ENCODE measurements at regions not wholly inside any gene's neighbourhood (a gene's known extent, or its start where the extent isn't known, plus 50 kb on each side); places are given as distances from the start of the nearest gene placed in this dataset.

GRCh38 chr10:55232553-55232952, 431.5 kb upstream of the PCDH15 start:
- Histone ChIP-seq H3K36me3 (no peaks in the 10 kb centered on the region), H3K4me3 (no peak overlapping the region), H3K9me3 (ENCODE audit: low read depth) (no peaks in the 10 kb centered on the region), H3K27me3 (no peaks in the 10 kb centered on the region), H3K4me1 (ENCODE audit: low read depth) (no peaks in the 10 kb centered on the region), H3K27ac (no peak overlapping the region)
- DNase-seq (ENCODE audit: low read depth in 1 of 2, low spot score in 1 of 2) = no peak
- TF ChIP-seq, protein P1, sequence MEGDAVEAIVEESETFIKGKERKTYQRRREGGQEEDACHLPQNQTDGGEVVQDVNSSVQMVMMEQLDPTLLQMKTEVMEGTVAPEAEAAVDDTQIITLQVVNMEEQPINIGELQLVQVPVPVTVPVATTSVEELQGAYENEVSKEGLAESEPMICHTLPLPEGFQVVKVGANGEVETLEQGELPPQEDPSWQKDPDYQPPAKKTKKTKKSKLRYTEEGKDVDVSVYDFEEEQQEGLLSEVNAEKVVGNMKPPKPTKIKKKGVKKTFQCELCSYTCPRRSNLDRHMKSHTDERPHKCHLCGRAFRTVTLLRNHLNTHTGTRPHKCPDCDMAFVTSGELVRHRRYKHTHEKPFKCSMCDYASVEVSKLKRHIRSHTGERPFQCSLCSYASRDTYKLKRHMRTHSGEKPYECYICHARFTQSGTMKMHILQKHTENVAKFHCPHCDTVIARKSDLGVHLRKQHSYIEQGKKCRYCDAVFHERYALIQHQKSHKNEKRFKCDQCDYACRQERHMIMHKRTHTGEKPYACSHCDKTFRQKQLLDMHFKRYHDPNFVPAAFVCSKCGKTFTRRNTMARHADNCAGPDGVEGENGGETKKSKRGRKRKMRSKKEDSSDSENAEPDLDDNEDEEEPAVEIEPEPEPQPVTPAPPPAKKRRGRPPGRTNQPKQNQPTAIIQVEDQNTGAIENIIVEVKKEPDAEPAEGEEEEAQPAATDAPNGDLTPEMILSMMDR (IDR thresholded peaks at IDR 0.05; ENCODE audit: low read depth, low read length) = no peak

DNA sequence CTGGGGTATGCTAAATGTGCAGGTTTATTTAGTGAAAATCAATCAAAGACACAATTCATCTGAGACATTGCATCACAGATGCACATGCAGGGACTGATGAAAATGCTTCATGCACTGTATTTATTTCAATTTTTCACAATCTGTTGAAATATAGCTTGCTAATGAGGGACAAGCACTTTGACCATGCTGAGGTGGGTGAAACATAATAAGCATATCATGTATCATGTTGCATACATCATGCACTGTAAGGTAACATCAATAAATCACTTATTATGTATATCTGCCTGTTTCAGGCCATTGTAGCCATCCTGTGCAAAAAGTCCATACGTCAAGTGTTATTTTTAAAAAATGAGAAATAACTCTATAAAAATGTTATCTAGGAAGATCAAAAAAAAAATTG, 426.9 kb upstream of the PCDH15 start:
- Histone ChIP-seq H3K9me3 (ENCODE audit: low read depth) (no peaks in the 10 kb centered on the region), H3K36me3 (no peaks in the 10 kb centered on the region), H3K27ac (no peak overlapping the region), H3K4me1 (ENCODE audit: low read depth) (no peaks in the 10 kb centered on the region), H3K27me3 (no peaks in the 10 kb centered on the region), H3K4me3 (no peak overlapping the region)
- TF ChIP-seq, protein P1 (IDR thresholded peaks at IDR 0.05; ENCODE audit: low read depth, low read length) = no peak
- DNase-seq (ENCODE audit: low read depth in 1 of 2, low spot score in 1 of 2) = no peak

GRCh38 chr10:55224007-55224781, 423.2 kb upstream of the PCDH15 start:
- no peak overlapping the region for H3K4me3 ChIP-seq
- DNase-seq (ENCODE audit: low read depth in 1 of 2, low spot score in 1 of 2) = no peak
- H3K27me3 ChIP-seq = no peaks in the 10 kb centered on the region
- H3K36me3 ChIP-seq = no peaks in the 10 kb centered on the region
- TF ChIP-seq, protein P1 (IDR thresholded peaks at IDR 0.05; ENCODE audit: low read depth, low read length) = no peak
- no peaks in the 10 kb centered on the region for H3K9me3 ChIP-seq (ENCODE audit: low read depth)
- no peak overlapping the region for H3K27ac ChIP-seq
- H3K4me1 ChIP-seq (ENCODE audit: low read depth) = no peaks in the 10 kb centered on the region

- DNase-seq (ENCODE audit: low read depth in 1 of 2, low spot score in 1 of 2) = no peak
- no peak overlapping the region for H3K27ac ChIP-seq
- no peaks in the 10 kb centered on the region for H3K36me3 ChIP-seq
- no peaks in the 10 kb centered on the region for H3K9me3 ChIP-seq (ENCODE audit: low read depth)
- TF ChIP-seq, protein P1 (IDR thresholded peaks at IDR 0.05; ENCODE audit: low read depth, low read length) = no peak
- peaks cover 3% of the 10 kb centered on the region for H3K4me1 ChIP-seq (ENCODE audit: low read depth)
- no peak overlapping the region for H3K4me3 ChIP-seq
- no peaks in the 10 kb centered on the region for H3K27me3 ChIP-seq
Observed at GRCh38 chr10:55223352-55223751, 422.3 kb upstream of the PCDH15 start.

DNA sequence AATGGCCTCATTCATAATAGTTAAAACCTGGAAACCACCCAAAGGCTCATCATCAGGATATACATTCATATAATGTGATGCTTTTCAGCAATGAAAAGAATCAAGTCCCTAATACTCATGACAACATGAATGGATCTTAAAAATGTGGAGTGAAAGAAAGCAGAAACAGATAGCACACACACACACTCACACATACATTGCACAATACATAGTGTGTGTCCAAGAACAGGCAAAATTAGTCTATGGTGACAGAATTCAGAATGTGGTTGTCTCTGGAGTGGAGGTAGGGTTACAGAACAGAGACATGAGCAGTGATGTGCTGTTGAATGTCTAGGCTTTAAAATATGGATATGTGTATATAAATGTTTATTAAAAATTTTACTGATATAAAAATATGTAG, 419.9 kb upstream of the PCDH15 start:
- no peak overlapping the region for H3K4me3 ChIP-seq
- DNase-seq (ENCODE audit: low read depth in 1 of 2, low spot score in 1 of 2) = no peak
- no peaks in the 10 kb centered on the region for H3K9me3 ChIP-seq (ENCODE audit: low read depth)
- H3K27ac ChIP-seq = no peak overlapping the region
- no peaks in the 10 kb centered on the region for H3K36me3 ChIP-seq
- H3K27me3 ChIP-seq = no peaks in the 10 kb centered on the region
- TF ChIP-seq, protein P1 (IDR thresholded peaks at IDR 0.05; ENCODE audit: low read depth, low read length) = no peak
- peaks cover 4% of the 10 kb centered on the region for H3K4me1 ChIP-seq (ENCODE audit: low read depth)
